CD4-positive, alpha-beta T cell treated with Interleukin-15 for 1 hour (primary cell): ENCODE measurements at regions not wholly inside any gene's neighbourhood (a gene's known extent, or its start where the extent isn't known, plus 50 kb on each side); places are given as distances from the start of the nearest gene placed in this dataset.
A peak's percentile ranks its signal among the peaks of the same experiment; 100 is the strongest.

Experiments used
- DNase-seq: peaks from one replicate; pipeline ENCODE4 v3.0.0-alpha.2; 2020

DNA sequence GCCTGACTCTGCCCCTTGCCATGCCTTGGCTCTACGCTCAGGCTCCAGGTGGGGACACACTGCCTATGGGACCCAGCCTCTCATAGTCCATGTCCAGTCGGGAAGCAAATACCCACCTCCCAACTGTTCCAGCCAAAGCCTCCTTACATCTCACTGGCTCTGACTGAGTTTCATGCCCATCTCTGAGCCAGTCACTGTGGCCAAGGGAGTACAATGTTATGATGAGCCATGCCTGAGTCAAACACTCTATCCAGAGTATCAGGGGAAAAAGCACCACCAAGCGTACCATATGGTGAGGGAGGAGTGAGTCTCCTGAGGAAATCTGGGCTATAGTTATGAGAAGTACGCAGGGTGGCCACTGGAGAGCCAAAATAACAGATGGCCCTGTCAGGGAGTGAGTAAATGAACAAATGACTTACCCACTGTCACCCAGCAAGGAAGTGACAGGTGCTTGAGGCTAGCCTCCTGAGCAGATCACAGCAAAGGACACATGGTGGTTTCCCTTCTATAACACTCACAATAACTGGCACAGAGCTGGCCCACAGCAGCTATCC is 236.6 kb upstream of the GJB5 start:
- no peak for DNase-seq

- DNase-seq, result no peak
Measured at GRCh38 chr1:34520111-34520510, 234.7 kb upstream of the GJB5 start.

- DNase-seq, result no peak
Measured at GRCh38 chr1:34524783-34525182, 230.1 kb upstream of the GJB5 start.

- DNase-seq, result no peak
Measured at GRCh38 chr1:34529935-34530859, 224.7 kb upstream of the GJB5 start.

DNA sequence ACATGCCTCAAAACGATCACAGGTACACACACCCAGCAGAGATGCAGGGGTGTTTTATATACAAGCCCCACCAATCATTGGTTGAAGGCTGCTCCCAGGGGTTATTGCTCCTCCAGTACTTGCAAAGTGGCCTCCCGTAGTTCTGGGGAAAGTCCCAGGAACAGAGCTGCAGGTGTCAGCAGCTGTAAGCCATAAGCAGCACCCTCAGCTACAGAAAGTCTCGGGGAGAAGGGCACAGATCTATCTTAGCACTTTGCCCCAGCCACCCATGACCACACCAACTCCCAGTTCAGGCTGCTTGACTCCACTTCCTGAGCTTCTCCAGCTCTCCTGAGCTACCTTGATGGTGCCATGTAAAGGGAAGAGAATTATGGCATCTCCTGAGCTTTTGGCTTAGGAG is 222.7 kb upstream of the GJB5 start:
- DNase-seq, result no peak

GRCh38 chr1:34538481-34538880 is 216.4 kb upstream of the GJB5 start:
- DNase-seq, result no peak

DNA sequence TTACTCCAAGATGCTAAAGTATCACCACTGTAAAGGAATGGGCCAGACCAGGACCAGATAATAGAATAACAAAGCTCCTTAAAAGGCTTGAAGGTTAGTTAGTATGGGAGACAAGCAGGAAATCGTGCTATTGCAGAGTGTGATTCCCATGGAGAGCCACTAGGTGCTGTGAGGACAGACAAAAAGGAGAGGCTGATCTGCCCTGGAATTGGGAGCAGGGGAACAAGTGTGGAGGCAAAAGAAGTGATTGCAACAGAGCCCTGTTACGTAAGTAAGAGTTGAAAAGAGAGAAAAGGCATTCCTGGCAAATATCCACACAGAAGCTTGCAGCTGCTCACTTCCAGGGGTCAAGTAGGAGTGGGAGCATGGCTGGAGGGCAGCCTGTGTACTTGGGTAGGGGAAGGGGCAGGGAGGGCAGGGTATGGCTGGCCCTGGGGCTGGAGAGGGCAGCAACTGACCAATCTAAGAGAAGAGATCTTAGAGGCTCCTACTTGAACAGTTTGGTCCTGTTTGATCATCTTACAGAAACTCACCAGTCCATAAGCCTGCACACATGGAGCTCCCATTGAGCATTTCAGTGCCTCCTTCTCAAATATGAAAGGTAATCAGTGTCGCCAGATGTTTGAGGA is 207.7 kb upstream of the GJB5 start:
- DNase-seq, result no peak

GRCh38 chr1:34549199-34549598 is 205.6 kb upstream of the GJB5 start:
- DNase-seq, result no peak

DNA sequence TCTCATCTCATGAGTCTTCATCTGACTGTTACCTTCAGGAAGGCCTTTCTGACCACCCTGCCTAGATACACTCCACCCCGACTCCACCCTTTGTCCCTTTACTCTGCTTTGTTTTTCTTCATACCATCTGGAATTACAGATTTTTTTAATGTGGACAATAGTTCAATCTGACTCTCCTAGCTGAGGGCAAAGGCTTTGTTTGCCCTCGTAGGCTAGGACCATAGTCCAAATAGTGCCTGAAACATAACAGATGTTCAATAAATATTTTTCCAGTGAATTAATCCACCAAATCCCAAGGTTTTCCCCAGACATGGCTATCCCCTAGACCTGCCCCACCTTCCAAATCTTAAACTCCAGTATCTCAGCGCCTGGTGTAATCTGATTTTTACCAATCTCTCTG is 176.5 kb upstream of the GJB5 start:
- DNase-seq, result no peak

DNA sequence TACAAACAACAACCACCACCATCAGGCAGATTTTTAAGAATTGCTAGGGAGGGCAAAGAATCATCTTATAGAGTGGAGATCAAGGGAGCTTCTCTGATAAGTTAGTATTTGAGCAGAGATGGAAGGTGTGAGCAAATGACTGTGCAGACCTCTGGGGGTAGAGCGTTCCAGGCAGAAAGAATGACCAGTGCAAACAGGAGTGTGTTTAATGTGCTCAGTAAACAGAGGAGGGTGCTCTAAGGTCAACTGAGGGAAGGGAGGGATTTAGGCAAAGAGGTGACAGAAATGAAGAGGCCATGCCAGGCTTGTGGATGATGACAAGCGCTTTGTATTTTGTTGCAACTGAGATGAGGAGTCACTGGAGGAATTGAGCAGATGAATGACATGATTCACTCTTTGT is 172.5 kb upstream of the GJB5 start:
- DNase-seq, result no peak

DNA sequence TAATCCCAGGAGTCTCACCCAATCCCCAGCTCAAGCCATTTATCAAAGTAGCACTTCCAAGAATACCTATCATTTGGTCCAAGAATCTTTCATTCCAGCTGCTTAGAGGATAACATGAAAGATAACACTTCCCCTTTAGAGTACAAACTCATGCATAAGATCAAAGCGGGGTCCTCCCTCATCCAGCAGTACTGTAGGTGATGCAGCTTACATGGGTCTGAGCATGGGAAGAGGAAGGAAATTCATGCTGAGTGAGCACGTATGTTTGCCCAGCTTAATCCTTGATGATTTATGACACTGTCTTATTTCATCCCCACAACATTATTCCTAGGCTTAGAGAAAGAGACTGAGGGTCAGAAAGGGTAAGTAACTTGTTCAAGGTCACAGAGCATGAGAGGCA is 167.1 kb upstream of the GJB5 start:
- no peak for DNase-seq

DNA sequence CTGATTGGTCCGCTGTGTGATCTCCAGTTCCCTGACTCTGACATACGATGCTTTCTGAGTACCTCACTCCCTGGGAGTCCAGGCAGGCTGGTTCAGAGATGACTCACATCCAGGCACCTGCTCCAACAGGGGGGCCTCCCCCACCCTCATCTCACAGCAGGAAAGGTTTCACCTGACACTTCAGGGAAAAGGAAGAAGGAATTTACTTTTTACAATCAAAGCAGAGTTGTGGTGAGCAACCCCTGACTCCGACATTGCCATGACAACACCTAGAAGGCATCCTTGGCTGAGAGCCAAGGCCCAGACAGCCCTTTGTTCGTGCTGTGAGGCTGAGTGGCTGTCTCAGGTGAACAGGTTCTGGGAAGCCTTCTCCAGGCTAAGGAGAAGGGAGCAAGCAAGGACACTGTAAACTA is 164.6 kb upstream of the GJB5 start:
- no peak for DNase-seq

- no peak for DNase-seq
Measured at GRCh38 chr1:34591751-34592629, 162.9 kb upstream of the GJB5 start.

DNA sequence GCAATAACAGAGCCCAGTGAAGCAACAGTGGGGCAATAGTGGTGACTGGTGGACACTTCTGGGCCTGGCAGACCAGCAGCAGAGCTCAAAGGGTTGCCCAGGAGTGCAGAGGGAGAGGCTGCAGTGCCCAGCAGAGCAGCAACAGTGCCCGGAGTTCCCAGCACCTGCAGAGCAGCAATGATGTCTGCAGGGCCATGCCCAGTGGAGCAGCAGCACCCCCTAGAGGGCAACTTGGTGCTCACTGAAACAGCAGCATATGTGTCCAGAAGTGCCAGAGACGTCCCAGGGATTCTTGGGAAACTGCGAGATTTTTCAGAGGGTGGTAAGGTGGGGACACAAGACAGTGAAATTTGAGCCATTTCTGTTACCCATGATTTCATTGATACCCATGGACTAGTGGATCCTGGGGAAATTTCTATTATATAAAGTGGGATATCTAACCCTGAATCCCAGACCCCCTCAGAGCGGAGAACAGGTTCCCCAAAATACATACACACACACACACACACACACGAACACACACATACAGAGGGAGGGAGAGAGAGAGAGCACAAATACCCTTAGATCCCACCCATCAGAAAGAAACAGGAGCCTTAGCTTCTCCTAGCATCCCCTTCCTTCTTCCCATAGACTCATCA is 156.9 kb upstream of the GJB5 start:
- peak; percentile 17 for DNase-seq

- DNase-seq, result no peak
Measured at GRCh38 chr1:34602907-34603306, 151.9 kb upstream of the GJB5 start.

DNA sequence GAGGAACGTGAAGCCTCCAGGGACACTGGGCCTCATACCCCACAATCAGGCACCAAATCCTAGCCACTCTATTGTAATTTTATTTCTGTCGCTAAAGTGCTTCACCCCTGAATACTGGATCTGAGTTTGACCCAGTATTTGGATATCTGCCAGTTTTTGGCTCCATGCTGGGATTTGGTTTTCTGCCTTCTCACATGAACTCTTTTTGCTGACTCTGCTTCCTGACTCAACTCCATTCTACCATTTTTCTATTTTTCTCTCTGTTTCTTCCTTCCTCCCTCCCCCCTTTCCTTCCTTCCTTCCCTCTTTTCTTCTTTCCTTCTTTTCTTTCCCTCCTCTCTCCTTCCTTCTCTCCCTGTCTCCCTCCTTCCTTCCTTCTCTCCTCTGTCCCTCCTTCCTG is 151.3 kb upstream of the GJB5 start:
- DNase-seq, result no peak

GRCh38 chr1:34606504-34606903 is 148.3 kb upstream of the GJB5 start:
- no peak for DNase-seq

- no peak for DNase-seq
Measured at GRCh38 chr1:34610063-34610462, 144.8 kb upstream of the GJB5 start.

DNA sequence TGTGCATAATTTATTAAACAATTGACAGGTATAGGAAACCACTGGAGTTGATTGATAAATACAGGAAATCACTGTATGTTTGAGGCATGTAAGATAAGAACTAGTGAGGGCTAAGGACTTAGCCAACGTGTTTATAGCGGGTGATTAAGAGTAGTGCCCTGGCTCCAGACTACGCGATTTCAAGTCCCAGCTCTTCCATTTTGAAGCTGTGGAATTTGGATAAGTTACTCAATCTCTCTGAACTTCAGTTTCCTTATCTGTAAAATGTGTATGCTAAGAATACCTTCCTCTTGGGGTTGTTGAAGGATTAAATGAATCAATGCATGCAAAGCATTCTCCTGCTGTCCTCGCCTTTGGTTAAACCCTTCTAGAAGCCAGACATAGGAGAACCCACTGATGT is 143.3 kb upstream of the GJB5 start:
- DNase-seq, result no peak

DNA sequence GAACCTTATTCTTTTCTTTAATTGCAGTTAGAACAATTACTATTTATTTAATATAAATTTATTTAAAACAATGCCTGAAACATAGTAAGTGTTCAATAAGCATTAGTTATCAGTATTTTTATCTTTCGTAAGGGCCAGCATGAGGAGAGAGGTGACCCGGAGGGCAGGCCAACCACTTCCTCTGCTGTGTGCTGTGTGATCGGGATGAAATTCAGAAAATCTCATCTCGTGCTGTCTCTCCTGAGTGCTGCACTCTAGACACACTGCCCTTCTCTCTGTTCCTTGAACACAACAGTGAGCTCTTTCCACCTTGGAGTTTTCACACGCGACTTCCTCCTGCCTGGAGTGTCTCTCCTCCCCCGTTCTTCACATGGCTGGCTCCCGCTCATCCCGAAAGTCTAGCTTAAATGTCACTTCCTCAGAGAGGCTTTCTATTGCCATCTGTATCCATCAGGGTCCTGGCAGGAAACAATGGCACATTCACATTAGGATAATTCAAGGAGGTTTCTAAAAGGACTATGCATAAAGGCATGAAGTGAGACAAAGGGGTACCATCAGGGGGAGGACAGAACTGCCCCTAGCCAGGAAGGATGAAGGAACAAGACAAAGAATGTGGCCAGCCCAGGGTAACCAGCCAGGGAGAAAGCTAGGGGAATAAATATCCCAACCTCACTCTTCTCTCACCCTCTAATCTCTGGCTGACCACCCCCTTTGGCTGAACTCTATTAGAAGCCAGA is 142.6 kb upstream of the GJB5 start:
- DNase-seq, result no peak

- no peak for DNase-seq
Measured at GRCh38 chr1:34617321-34618118, 137.3 kb upstream of the GJB5 start.
